NT2/D1 (cell line): ENCODE measurements at regions not wholly inside any gene's neighbourhood (a gene's known extent, or its start where the extent isn't known, plus 50 kb on each side); places are given as distances from the start of the nearest gene placed in this dataset.

Source experiments
- YY1 ChIP-seq: IDR thresholded peaks from 2 replicates; pipeline ENCODE4 v1.6.1; 2011; ENCODE audit not compliant: insufficient read length, insufficient read depth
- ZNF274 ChIP-seq: IDR thresholded peaks from 2 replicates; pipeline ENCODE4 v1.6.1; 2011; ENCODE audit warnings: mild to moderate bottlenecking, low read depth, low read length

GRCh38 chr2:184190725-184191124, 407.6 kb upstream of the ZNF804A start:
- TF ChIP-seq ZNF274, result no peak
- no peak for TF ChIP-seq YY1
